Hematopoietic multipotent progenitor cell (in vitro differentiated cells): ENCODE measurements at regions not wholly inside any gene's neighbourhood (a gene's known extent, or its start where the extent isn't known, plus 50 kb on each side); places are given as distances from the start of the nearest gene placed in this dataset. TPM values are rescaled to one million over a fixed set of nuclear protein-coding genes. Genes with fewer than 3 reads are reported as not detected.

ENCODE experiments used
- DNase-seq, 3 donors: peaks; one replicate each; pipeline ENCODE4 v3.0.0-alpha.2; 2011 to 2015; ENCODE audit warnings: low read depth in 2 of 3, low spot score in 2 of 3
- small RNA-seq: library from RNA; depleted of rRNA; stranded (forward); fragments of <200 nt; gene quantifications from one replicate; pipeline ENCODE3, GENCODE V24; 2012

DNA sequence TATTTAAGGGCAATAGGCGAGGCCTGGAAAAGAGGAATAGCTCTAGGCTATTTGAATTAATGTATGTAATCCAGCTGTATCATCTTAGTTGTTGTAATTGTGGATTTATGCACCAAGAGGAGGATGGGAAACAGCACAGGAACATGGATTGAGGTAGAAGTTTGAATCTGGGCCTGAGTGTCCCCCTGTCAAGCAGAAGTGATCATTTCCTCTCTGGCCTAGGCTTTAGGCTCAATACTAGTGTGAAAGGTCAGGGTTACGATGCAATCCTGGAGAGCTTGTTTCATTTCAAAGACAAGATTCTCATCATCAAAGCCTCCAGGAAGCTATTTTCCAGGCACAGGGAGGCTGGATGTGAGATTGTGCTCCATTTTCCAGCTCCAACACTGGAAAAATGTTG, 77.9 kb upstream of the HSD17B12 start:
- no peak for DNase-seq

- no peak for DNase-seq
These were observed 66.3 kb upstream of the HSD17B12 start for GRCh38 chr11:43614214-43614613.

DNA sequence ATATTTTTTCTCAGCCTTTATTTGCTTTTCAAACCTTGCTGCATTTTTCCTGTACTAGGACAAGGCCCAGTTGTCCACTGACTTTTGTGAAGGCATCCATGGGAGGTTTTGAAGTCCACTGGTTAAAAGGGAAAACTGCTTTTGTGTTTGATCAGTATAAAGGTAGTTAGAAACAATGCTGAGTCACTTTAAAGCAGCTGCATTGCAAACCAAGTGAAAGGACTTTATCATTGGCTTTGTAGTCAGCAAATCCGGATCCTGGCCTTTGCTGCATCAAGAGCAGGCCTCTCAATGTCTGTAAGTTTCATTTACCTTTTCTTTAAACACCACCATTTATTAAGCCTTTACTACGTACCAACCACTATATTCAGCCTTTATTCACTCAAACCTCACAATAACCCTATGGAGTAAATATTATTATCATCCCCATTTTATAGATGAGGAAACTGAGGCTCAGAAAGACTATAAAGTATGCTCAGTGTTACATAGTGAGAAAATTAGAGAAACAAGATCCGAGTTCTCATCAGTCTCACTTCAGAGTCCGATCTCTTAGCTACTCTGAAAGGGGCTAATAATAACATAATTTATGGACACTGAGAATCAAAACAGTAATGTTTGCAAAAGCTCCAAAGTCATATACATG, 60.6 kb upstream of the HSD17B12 start:
- no peak for DNase-seq

- DNase-seq, result no peak
These were observed 53.7 kb upstream of the HSD17B12 start for GRCh38 chr11:43626798-43627197.

Small RNAs in the stretch of these regions (small RNA-seq; reads per million reads assigned to genes)
- gene MIR129-2 (not detected), gene MIR670 (not detected)
